WTC11 (cell line): ENCODE measurements at regions not wholly inside any gene's neighbourhood (a gene's known extent, or its start where the extent isn't known, plus 50 kb on each side); places are given as distances from the start of the nearest gene placed in this dataset.

Source experiments
- JUN ChIP-seq: sonication (generic); formaldehyde crosslinking; IDR thresholded peaks from 2 replicates; pipeline ENCODE4 v1.8.0; 2023; ENCODE audit warnings: mild to moderate bottlenecking, missing genetic modification reagents
- USF1 ChIP-seq: sonication (generic); formaldehyde crosslinking; IDR thresholded peaks from 2 replicates; pipeline ENCODE4 v1.8.0; 2022; ENCODE audit warnings: mild to moderate bottlenecking, missing genetic modification reagents

DNA sequence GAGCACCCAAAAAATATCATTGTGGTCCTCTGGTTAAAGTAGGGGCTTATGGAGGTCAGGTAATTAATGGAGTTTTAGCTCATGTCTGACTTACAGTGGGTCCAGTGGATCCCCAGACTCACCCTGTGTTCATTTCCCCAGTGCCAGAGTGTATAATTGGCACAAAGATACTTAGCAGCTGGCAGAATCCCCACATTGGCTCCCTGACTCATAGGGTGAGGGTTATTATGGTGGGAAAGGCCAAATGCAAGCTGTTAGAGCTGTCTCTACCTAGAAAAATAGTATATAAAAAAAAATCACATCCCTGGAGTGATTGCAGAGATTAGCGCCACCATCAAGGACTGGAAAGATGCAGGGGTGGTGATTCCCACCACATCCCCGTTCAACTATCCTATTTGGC is 1067.6 kb upstream of the ACVR2A start:
- TF ChIP-seq USF1 (CRISPR knock-in tag): no peak
- no peak for TF ChIP-seq JUN (CRISPR knock-in tag)
